ENCODE measurements at regions not wholly inside any gene's neighbourhood (a gene's known extent, or its start where the extent isn't known, plus 50 kb on each side); places are given as distances from the start of the nearest gene placed in this dataset.

DNA sequence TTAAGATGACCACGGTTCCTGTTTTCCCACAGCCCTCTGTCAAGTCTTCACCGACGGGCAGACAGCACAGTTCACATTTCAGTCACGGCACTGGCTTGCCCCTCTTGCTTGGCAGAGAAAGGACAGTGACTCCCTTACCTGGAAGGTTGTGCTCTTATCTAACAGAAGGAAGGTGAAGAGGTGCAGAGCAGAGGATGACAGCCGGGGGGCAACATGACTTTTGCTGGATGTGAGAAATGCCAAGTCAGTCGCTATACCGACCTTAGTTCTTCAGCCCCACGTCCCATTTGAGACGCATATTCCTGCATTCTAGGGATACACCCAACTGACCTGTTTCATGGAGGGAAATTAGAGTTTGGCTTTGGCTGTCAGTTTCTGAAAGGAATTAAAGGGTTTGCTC, 492.3 kb downstream of the NPIPA7 start:
- no peak for TF ChIP-seq CTCF (conservative IDR thresholded peaks at IDR 0.05)
- TF ChIP-seq ZFX (IDR thresholded peaks at IDR 0.05) = no peak

Data from C4-2B (cell line).